AG20443 (cell line): ENCODE measurements at regions not wholly inside any gene's neighbourhood (a gene's known extent, or its start where the extent isn't known, plus 50 kb on each side); places are given as distances from the start of the nearest gene placed in this dataset.
"Not testable (repeated sequence)": the region's sequence is repeated elsewhere in the genome, so short reads cannot be mapped to it uniquely, and the experiment has no call there.

Source experiments
- DNase-seq: peaks from one replicate; pipeline ENCODE4 v3.0.0; 2012; ENCODE audit warnings: low spot score, mixed read lengths

DNA sequence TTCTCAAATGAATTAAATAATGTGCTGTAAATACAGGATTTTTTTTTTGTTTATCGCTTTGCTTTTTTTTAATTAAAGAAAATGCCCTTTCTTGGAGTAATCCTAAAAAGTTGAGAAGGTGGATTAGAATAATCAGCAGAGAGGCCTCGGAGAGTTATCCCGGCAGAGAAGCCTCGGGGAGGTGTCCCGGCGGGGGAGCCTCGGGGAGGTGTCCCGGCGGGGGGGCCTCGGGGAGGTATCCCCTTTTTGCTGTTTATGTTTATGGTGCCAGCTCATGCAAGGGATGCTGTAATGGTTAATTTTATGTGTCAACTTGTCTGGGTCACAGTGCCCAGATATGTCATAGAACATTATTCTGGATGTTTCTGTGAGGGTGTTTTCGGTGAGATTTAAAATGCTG, 263.0 kb upstream of the TRIB2 start:
- no peak for DNase-seq

DNA sequence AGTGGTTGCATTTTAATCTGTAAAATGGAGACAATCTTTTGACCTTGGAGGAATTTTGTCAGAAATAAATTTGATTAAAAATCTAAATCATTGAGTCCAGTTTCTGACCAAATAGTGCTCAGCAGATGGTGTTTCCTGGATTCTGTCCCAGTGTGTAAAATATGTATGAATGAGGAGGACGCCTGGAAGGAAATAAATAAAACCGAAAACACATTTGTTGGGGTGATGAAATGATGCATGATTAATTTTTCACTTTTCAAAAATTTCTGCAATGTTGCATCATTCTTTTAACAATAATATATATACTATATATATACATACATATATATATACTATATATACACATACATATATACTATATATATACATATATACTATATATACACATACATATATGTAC, 261.1 kb upstream of the TRIB2 start:
- peak; percentile 29 for DNase-seq

DNA sequence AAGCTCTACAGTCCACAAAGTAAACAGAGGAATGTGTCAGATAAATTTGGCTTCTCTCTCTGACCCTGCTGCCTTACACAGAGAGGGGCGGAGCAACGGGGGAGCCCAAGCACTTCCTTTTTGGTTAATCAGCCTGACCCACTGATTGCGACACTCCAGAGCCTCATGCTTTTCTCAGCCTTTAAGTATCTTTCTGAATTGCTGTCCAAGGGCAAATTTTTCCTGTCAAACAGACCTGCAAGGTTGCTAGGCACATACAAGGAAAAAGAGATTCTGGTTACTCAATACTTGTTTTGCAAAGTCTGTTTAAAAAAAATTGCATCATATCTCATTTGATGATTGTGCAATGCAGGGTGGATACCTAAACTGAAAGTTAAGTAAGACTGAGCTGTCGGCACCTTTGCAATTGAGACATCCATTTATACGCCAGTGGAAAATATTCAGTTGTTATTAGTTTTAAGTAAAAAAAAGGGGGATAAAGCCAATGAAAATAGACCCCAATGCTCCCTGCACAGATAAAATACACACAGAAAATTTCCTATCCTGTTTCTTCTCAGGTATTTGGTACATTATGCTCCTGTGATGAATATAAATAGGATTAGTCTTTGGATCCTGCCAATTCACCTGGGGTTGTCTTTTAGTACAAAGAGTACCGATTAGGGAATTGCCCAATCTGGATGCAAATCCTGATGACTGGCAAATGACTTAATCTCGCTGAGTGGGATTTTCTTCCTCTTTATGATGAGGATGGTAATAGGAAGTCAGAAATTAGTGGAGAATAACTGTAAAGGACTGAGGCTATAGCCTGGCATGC, 260.2 kb upstream of the TRIB2 start:
- DNase-seq: peak; percentile 95

DNA sequence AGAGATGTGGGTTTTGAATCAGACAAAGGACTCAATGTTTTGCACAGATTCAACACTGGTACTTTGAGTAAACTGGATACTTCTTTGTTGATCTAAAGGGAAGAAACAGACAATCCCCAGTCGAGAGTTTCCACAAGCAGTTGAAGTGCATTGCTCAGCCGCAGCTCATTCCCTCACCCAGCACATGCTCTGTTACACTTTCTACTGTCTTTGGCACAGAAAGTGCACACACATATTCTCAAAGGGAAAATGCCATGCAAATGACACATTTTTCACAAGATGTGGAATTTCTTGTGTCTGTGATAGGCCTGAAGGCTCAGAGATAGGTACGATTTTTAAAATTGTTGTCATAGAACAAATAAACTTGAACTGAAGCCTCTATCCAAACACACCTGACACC, 258.9 kb upstream of the TRIB2 start:
- DNase-seq: peak; percentile 40

DNA sequence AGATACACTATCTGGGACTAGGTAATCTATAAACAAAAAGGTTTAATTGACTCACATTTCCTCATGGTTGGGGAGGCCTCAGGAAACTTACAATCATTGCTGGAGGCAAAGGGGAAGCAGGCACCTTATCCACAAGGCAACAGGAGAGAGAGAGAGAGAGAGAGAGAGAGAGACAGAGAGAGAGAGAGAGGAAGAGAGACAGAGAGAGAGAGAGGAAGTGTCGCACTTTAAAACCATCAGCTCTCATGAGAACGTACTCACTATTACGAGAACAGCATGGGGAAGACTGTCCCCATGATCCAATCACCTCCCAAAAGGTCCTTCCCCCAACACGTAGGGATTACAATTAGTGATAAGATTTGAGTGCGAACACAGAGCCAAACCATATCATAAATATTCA, 253.5 kb upstream of the TRIB2 start:
- no peak for DNase-seq

DNA sequence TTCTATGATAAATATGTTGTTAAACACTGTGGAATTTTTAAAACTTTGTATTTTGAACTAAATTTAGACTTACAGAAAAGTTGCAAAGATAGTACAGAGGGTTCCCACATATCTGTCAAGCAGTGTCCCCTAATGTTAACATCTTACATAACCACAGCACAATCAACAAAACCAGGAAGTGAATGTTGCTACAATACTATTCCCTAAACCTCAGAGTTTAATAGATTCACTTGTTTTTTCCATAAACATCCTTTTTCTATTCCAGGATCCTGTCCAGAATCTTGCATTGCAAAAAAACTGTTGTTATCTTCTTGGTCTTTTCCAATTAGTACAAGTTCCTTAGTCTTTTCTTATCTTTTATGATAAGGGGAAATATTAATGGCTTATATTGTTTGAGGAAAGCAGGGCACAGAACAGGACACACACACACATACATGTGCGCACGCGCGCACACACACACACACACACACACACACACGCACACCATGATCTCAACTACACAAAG, 251.1 kb upstream of the TRIB2 start:
- DNase-seq: no peak

DNA sequence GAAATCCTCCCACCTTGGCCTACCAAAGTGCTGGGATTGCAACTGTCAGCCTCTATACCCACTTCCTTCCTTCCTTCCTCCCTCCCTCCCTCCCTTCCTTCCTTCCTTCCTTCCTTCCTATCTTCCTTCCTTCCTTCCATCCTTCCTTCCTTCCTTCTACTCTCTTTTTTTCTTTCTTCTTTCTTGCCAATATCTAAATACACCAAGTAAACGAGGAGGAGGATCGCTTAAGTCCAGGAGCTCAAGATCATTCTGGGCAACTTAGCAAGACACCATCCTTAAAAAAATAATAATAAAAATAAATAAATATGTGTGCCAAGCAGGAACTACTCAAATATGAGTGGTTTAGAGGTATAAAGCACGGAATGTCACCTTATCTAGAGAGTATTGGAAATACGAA, 249.4 kb upstream of the TRIB2 start:
- no peak for DNase-seq

DNA sequence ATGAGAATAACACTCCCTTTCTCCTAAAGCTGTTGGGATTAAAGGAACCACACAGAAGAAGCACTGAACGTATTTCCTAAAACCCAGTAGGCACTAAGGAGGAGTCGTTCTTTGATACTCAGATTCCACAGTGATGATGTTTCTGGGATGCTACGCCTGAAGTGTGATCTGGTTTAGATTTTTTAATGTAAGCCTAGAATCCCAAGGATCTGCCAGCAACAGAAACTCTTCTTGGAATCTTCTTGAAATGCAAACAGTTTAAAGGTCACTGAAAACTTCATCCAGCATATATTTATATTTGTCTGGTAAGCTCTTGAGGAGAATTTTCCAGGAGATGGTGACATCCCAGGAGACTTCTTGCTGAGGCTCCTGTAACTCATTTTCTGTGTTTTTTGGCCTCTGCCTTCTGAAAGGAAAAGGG, 247.6 kb upstream of the TRIB2 start:
- no peak for DNase-seq

DNA sequence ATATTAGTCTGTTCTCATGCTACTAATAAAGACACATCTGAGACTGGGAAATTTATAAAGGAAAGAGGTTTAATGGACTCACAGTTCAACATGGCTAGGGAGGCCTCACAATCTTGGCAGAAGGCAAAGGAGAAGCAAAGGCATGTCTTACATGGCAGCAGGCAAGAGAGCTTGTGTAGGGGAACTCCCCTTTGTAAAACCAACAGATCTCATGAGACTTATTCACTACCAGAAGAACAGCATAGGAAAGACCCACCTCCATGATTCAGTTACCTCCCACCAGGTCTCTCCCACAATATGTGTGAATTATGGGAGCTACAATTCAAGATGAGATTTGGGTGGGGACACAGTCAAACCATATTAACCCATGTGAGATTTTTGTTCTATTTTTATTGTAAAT, 244.5 kb upstream of the TRIB2 start:
- not testable (repeated sequence) for DNase-seq

DNA sequence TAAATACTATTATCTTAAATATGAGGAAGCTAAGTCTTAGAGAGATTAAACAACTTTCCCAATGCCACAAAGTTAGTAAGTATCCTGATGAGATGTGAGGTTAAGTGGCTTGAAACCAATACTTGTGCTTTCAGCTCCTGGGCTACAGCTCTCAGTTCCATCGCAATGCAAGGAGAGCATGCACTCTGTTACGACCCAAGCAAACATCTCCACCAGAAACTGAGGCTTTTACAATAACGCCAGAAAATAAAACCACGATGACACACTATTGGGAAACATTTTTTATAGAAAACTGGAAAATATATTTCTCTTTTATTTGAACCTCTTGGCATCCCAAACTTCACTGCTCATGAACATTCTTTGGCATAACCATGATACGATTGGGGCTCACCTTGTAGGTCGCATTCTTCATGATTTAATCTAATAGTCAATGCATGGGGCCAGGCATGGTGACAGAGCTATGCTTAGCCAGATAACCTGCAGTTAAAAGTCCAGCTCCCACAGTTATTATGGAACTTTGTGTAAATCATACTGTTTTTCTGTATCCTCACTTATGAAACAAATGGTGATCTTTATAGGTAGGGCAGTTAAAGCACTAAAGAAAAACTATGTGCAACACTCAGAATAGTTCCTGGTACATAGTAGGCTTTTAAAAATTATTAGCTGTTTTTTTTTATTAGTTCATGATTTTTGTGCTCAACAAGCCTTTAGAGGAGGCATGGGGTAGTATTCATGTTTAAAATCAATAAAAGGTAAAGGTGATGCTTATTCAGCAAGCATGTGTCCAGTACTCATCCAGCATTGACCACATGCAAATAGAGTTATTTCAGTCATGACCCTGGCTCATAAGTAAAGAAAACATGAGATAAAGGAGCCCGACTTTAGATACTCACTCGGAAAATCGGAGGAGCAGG, 238.3 kb upstream of the TRIB2 start:
- DNase-seq: no peak

DNA sequence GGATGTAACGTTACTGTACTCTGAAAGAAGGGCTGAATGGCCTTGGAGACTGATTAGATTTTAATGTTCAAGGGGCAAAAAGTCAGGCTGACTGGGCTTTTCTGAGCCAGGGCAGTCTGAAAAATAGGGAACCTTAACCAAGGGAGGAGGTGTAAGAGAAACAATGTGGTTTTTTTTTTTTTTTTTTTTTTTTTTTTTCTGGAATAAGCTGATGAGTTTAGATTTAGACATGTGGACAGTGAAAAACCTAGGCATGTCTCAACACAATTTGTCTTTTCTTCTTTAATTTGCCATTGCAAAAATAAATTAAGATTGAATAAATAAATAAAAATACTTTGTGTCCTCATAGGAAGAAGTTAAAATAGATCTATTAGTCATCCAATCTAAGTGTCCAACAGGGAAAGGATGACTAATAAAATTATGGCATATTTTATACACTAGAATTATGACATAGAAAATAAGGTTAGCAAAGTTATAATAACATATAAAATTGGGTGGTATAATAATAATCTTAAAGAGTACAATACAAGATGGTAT, 237.6 kb upstream of the TRIB2 start:
- no peak for DNase-seq

DNA sequence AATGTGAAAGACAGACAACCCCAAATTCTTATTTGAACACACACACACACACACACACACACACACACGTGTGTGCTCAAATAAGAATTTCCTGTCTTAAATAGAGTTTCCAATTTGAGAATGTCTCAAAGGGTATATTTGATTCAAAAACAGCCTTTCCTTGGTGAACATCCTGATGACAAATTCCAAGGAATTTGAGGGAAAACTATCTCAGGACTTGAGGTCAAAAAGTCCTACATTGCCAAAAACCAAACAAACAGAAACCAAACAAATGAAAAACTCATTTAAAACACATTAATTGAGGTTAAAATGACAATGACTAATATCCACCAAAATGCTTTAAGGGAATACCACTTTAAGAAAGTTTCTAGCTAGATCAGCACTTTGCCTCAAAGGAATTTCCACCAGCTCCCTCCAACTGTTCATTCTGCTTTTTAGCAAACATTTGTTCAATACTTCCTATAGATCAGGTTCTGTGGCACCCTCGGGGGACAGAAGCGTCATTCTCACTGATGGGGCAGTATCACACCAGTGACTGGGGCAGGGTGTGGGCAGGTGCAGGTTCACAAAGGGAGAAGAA, 232.1 kb upstream of the TRIB2 start:
- no peak for DNase-seq

DNA sequence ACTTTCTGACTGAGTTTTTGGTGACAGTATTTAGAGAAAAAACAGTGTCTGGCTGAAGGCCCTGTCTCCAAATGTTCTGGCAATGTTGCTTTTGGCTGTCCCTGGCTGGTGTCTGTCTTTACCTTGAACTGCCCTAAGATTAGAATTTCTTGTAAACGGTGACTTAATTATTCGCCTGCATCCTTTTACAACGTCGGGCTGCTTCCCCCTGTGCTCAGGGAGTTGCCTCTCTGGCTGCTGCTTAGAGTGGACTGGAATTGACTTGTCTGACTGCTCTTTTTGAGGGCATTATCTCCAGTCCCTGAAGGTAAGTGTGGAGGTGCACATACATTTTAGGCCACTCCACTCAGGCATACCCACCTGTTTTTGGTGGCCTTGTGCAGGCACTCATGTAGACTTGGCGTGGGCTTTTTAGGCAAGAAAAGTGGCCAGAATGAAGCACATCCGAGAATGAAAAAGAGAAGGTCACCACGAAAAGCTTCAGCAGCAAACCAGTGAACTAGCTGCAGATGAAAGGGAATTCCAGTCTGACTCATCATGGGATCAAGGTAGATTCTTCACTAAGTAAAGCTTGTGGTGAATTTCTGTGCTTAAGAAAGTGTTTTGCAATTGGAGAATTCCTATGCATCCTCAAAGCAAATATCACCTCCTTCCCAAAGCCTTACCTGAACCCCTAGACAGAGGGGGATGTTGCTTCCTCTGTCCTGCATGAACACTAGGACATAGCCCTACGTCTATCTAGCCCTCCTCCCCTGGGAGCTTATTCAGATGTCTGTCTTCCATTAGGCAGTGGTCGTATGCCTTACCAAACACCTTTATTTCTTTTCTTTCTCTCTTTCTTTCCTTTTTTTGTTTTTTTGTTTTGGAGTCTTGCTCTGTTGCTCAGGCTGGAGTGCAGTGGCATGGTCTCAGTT, 230.3 kb upstream of the TRIB2 start:
- DNase-seq: no peak

DNA sequence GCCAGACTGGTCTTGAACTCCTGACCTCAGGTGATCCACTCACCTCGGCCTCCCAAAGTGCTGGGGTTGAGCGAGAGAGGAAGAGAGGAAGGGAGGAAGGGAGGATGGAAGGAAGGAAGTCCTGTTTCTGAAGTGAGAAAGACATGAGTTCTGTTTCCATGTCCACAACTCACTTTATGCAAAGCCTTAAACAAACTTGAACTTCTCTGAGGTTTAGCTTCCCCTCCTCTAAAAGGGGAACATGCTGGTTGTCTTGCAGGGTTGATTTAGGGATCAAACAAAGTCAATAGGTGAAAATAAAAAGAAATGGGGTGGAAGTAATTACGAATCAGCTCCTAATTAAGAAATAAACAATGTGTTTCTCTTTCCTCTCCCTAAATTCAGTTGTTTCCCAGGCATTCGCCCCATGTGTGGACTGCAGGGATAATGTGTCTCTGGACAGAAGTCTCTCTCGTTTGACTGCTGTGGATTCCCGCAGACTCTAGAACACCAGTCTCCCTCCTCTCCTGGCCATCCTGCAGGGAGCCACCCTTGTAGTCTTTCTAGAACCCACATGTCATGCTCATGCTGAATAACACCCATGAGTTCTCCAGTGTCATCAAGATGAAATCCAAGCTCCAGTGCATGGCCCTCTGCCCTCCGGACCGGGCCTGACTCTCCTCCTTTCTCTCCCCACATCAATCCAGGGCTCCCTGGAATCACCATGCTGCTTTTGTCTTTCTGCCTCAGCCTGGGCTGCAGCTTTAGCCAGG, 229.3 kb upstream of the TRIB2 start:
- no peak for DNase-seq

DNA sequence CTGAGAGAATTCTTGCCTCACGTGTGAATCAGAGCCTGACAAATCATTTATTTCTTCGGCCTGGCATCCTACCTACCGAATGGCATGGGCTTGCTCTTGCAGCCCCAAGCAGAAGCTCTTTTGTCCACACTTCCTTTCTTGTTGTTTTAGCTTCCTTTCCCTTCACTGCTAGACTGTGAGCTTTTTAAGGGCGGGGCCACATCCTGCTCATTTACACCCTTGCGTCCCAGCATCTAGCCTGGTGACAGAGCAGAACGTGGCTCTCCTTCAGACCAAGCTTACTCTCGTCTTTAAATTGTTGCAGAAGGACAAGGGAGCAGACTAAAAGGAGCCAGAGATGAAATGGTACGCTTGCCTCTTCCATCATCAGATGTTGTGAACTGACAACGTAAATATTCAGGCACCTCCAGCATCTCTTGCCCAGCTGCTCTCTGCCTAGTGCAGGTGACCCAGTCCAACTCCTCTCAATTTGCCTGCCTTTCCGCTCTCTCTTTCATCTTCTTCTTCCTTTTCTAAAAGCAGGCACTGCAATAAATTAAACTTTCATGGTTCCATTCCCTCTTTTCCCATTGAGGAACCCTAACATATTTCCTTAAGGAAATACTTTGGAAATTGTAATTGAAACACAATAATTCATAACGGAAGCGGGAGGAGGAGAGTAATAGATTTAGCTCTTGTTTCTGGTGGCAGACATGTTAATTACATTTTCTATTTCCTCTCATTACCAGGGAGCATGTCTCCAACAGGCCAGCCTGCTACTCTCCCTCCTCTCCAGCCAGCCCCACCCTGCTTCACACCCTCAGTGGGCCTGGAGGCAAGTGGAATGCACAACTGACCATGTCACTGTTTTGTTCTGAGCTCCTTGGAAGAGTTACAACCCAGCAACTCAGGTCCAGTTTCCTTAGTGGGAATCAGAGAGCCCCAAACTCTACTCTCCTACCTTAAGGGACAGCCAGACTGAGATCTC, 228.1 kb upstream of the TRIB2 start:
- DNase-seq: no peak

DNA sequence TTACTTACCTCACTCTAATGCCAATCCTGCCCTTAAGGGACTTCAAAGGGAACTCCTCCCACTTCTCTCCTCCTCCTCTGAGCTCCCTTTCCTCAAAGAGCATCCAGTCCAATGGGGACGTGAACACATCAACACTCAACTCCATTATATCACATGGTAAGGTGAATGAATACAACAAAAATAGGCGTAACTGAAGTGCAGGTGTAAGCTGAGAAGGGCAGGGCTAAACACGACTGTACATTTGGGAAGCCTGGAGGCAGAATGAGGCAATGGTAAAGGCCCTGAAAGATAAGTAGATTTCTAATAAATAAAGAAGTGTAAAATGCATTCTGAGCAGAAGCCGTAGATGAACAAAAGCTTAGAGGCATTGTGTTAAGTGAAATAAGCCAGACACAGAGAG, 226.1 kb upstream of the TRIB2 start:
- DNase-seq: no peak

DNA sequence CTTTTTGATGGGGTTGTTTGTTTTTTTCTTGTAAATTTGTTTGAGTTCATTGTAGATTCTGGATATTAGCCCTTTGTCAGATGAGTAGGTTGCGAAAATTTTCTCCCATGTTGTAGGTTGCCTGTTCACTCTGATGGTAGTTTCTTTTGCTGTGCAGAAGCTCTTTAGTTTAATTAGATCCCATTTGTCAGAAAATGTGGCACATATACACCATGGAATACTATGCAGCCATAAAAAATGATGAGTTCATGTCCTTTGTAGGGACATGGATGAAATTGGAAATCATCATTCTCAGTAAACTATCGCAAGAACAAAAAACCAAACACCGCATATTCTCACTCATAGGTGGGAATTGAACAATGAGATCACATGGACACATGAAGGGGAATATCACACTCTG, 224.4 kb upstream of the TRIB2 start:
- DNase-seq: not testable (repeated sequence)

DNA sequence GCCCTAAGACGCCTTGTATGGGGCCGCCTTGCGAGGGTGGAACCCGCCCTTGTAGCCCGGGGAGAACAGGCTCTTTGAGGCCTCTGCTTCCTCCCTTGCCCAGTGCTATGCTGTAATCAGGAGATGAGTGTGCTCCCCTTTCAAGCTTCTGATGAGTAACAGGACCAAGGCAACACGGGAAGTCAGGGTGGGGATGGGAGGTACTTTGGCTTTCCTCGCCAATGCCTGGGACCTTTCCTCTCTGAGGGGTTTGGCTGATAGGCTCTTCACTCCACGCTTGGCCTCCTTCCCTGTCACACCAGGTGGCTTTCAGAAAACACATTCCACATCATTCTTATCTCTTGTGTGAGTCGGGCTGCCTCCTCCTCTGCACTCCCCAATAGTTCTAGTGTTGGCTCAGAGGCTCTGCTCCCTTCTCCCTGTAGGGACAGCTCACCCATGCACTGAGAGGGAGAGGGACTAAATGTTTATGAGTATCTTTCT, 223.7 kb upstream of the TRIB2 start:
- peak; percentile 60 for DNase-seq

DNA sequence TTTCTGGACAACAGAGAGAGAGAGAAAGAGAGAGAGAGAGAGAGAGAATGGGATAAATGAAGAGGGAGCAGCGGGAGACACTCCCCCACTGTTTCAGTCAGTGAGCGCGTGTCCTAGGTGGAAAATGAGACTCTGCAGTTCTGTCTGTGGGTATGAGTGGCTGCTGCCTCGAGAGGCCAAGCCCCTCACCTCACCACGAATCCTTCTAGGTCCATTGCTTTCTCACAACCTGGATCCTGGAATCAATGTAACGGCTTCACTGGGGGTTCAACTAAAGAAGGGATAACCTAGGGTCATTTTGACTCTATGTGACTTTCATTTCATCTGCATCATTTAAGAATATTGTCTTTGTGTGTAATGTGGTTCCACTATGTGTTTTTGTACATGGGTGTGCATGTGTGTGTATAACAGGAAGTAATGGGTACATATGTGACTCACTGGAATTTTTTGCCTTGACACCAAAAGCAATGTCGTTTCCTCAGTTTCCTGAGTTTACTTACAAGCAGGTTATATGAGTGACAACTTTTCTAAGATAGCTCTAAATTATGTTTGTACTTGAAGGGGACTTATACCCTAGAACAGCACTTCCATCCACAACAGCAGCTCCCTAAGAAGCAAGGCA, 221.4 kb upstream of the TRIB2 start:
- DNase-seq: no peak
